ENCODE measurements at regions not wholly inside any gene's neighbourhood (a gene's known extent, or its start where the extent isn't known, plus 50 kb on each side); places are given as distances from the start of the nearest gene placed in this dataset.

DNA sequence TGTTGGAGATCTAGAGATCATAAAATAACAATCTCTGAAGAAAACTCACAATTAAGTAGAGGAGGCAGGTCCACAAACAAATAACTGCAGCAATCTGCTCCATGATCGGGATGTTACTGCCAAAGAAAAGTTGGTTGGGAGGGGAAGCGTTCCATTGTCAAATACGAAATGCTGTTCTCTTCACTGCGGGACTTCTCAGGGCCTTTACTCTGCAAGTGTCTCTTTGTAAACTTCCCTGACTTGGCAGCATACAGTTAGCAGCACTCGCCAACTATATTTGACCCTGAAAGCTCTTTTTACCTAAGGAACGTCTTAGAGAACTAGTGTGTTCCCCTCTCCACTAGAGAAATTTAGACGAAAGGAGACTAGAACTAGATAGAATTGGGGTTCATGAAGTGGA lies 780.7 kb upstream of the TBX3 start:
- Histone ChIP-seq H4K91ac (replicated peaks; ENCODE audit: insufficient read length, low read length) (no peak overlapping the region), H2BK120ac (replicated peaks; ENCODE audit: low read depth, low read length) (no peak overlapping the region), H2AK5ac (ENCODE audit: low read depth, low read length) (no peak overlapping the region), H3K4me2 (ENCODE audit: insufficient read depth in 1 of 2, low read depth in 2 of 2, low read length in 2 of 2) (no peak overlapping the region), H3K14ac (ENCODE audit: insufficient read length) (no peak overlapping the region), H3K27me3 (replicated peaks in 1 of 4; ENCODE audit: control insufficient read depth in 3 of 4, extremely low read depth in 1 of 4, insufficient read depth in 3 of 4, low read length in 3 of 4) (no peaks in the 10 kb centered on the region), H3K4ac (replicated peaks; ENCODE audit: insufficient read length, low read depth, low read length) (no peak overlapping the region), H2BK12ac (ENCODE audit: low read depth, low read length) (no peak overlapping the region), H3K9ac (replicated peaks in 1 of 4; ENCODE audit: extremely low read depth in 1 of 4, low read depth in 3 of 4, low read length in 3 of 4) (no peak overlapping the region), H3K4me3 (ENCODE audit: extremely low read depth in 1 of 4, insufficient read depth in 2 of 4, low read depth in 3 of 4, low read length in 4 of 4) (no peak overlapping the region), H3K4me1 (replicated peaks in 1 of 4; ENCODE audit: control insufficient read depth in 3 of 4, insufficient read depth in 4 of 4, low read length in 3 of 4) (peaks cover 0 to 3% (median 0%) of the 10 kb centered on the region in 4 experiments; a peak in 3 of 7 replicates), H2BK15ac (ENCODE audit: low read length) (no peak overlapping the region), H3K56ac (replicated peaks; ENCODE audit: insufficient read length, low read depth, low read length) (no peak overlapping the region), H4K20me1 (replicated peaks in 1 of 2; ENCODE audit: control insufficient read depth in 1 of 2, insufficient read depth in 2 of 2, low read length in 2 of 2) (no peaks in the 10 kb centered on the region), H2AFZ (ENCODE audit: low read length) (no peak overlapping the region), H3K9me3 (ENCODE audit: insufficient read depth in 2 of 2, low read depth in 1 of 2, low read length in 1 of 2) (no peaks in the 10 kb centered on the region), H3K27ac (ENCODE audit: low read depth, low read length) (no peak overlapping the region), H4K8ac (ENCODE audit: extremely low read depth, insufficient read depth, low read length) (no peak overlapping the region), H3K36me3 (ENCODE audit: control insufficient read depth in 2 of 4, insufficient read depth in 4 of 4, low read length in 3 of 4) (no peaks in the 10 kb centered on the region), H3K79me2 (ENCODE audit: control insufficient read depth in 1 of 2, insufficient read depth in 2 of 2, low read length in 2 of 2) (no peaks in the 10 kb centered on the region), H3K23me2 (ENCODE audit: low read depth, low read length) (no peaks in the 10 kb centered on the region), H3K79me1 (ENCODE audit: low read depth, low read length) (no peaks in the 10 kb centered on the region), H3K23ac (ENCODE audit: insufficient read length) (no peak overlapping the region), H4K5ac (ENCODE audit: insufficient read length, low read depth, low read length) (no peak overlapping the region), H2BK5ac (ENCODE audit: low read depth, low read length) (no peak overlapping the region), H2BK20ac (ENCODE audit: low read length) (no peak overlapping the region), H3K18ac (ENCODE audit: extremely low read depth, low read length) (no peak overlapping the region)
- ChIA-PET CTCF (ENCODE audit: partially characterized antibody) (interaction anchor here (0.6 kb wide), 1 partner anchor 803 kb away, joined by 3 read pairs; no protein-coding TSS in a partner anchor), POLR2A (ENCODE audit: partially characterized antibody) (no interaction called here)
- TF ChIP-seq BCL11A (IDR thresholded peaks at IDR 0.05; ENCODE audit: low read depth in 2 of 2, low read length in 2 of 2) (no peak), POLR2A (IDR thresholded peaks at IDR 0.05; ENCODE audit: control extremely low read depth in 1 of 2, low read depth in 2 of 2, low read length in 2 of 2) (no peak), TEAD4 (IDR thresholded peaks at IDR 0.05; ENCODE audit: low read depth, low read length) (no peak)
- FAIRE-seq (no peak), DNase-seq (ENCODE audit: low read depth in 1 of 2, low spot score in 2 of 2) (no peak)
- WGBS, 2 experiments (ENCODE audit: extremely low coverage in 1 of 2, insufficient coverage in 1 of 2, insufficient read length in 1 of 2, insufficient replicate concordance in 2 of 2, low coverage in 1 of 2, low lambda C conversion rate in 2 of 2, missing lambda C conversion rate in 1 of 2) = 97% methylated on average over 7 of the region's 7 CpGs; no CpG with 5 or more reads in 1 of the 2 experiments

Data from H1 (cell line).